ENCODE measurements at regions not wholly inside any gene's neighbourhood (a gene's known extent, or its start where the extent isn't known, plus 50 kb on each side); places are given as distances from the start of the nearest gene placed in this dataset.

- DNase-seq: no peak
These were observed 559.6 kb upstream of the DAB1 start for GRCh38 chr1:57983441-57983840.

- DNase-seq: no peak
These were observed 559.0 kb upstream of the DAB1 start for GRCh38 chr1:57982852-57983251.

GRCh38 chr1:57976216-57976615, 552.4 kb upstream of the DAB1 start:
- no peak for DNase-seq

GRCh38 chr1:57968321-57968720, 544.5 kb upstream of the DAB1 start:
- no peak for DNase-seq

DNA sequence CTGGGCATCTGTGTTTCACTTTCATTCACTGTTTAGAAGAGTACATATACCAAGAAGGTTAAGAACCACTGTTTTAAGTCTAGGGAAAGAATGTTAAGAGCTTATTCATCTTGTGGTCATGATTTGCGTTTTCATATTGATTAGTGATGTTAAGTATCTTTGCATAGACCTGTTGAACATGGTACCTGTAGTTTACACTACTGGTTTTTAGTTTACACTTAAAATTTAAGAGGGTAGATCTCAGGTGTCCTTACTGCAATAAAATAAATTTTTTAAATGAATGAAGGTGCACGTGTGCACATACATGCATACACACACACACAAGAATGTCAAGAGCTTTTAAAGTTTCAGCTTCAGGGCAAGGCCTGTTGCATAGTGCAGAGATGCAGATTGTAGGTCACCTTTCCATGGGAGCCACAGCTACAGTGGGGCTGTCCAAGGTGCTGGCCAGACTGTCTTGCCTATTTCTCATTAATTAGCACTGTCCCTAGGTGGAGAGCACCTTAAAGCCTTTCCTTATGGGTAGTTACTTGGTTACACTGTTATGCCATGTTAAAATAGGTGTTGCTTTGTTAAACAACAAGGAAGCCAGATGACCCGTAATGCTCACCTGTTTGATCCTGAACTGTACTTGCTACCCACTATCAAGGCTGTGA, 543.0 kb upstream of the DAB1 start:
- DNase-seq: no peak

DNA sequence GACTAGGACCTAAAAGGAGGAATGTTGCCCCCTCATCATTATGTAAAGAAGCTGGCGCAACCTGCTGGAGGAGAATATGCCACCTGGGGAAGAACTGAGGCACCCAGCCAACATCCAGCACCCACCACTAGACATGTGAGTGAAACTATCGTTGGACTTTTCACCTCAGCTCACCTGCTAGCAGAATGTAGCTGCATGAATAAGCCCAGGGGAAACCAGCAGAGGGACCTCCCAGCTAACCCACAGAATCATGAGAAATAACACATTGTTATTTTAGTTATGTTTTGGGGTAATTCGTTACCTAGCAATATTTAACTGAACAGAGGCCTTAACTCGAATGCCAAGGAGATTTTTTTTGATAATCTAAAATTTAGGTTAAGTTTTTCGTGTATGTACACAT, 542.5 kb upstream of the DAB1 start:
- DNase-seq: no peak

DNA sequence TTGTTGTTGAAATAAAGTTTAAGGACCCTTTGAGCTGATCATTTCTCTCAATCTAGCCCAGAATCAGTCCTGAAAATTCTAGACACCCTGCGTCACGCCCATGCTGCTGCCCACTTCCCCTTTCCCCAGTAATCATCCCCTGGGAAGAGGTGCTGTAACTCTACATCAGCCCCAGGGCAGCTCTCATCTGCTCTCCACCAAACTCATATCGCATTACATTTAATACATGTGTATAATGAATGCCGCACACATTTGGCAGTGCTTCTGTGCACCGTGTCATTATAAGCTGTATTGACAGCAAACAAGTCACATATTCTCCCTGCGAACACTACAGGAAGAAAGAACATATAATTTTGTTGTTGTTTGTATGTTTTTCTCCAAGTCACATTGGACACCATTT, 539.7 kb upstream of the DAB1 start:
- no peak for DNase-seq

DNA sequence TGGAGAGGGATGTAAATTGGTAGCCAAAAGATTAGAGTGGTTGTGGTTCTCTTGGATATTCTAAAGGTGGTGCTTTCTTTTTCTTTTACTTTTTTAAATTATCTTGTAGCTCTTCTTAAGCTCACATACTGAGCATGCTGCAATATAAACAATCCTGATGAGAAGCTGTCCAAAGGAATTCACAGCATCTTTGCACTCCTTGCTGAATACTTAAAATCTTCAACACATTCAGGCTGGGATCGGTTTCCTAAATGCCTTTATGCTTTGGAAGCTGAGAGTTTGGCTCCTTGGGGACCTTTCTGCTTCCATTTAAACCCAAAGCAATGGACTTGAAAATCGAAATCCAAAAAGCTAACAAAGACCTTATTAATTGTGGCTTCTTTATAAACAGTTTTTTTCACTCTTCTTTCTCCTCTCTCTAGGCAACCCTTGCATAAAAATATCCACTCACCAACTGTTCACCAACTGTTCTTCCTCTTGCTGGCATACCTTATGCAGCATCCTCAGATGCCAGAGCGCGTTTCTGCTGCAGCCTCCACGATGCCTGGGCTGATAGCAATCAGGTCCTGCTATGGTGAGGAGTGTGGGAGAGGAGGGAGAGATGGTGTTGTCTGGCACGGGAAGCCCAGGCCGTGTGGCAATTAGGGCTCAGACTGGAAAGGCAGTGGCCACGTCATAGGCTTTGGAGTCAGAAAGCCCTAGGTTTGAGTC, 535.8 kb upstream of the DAB1 start:
- DNase-seq: no peak

DNA sequence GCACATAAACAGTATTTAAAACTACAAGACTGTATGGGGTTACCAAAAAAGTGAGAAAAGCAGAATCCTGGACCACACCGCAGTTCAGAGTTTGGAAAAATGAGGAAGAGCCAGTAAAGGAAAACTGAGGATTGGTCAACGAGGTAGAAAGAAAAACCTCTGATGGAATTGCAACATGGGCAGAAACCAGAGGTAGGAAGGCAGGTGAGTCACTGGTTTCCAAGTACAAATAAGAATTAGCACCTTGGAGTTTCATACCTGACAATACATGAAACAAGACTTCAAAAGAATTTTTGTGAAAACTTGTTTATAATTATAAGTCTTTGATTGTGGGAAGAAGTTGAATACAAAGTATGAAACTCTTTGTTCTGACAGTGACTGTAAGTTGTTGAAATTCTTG, 533.7 kb upstream of the DAB1 start:
- DNase-seq: no peak

DNA sequence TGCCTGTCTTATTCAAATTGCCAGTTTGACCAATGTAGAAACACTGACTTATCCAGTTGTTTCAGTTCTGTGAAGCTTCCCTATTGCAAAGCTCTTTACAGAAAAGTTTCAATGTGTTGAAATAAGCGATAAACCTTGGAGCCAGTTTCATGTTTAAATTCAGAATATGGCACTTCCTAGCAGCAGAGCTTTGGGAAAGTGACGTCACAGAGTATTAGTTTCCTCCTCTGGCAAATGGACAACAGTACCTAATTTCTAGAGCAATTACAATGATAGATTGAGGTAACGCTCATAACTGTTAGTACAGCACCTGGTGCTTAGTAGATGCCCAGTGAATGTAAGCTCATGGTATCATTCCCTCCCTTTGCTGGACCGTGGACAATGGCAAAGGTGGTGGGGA, 527.5 kb upstream of the DAB1 start:
- no peak for DNase-seq

DNA sequence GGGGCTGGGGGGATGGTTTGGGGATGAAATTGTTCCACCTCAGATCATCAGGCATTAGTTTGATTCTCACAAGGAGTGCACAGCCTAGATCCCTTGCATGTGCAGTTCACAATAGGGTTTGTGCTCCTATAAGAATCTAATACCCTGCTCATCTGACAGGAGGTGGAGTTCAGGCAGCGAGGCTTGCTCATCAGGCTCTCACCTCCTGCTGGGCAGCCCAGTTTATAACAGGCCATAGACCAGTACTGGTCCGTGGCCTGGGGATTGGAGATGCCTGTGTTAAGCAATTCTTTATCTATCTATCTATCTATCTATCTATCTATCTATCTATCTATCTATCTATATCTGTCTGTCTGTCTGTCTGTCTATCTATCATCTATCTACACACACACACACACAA, 525.3 kb upstream of the DAB1 start:
- no peak for DNase-seq

DNA sequence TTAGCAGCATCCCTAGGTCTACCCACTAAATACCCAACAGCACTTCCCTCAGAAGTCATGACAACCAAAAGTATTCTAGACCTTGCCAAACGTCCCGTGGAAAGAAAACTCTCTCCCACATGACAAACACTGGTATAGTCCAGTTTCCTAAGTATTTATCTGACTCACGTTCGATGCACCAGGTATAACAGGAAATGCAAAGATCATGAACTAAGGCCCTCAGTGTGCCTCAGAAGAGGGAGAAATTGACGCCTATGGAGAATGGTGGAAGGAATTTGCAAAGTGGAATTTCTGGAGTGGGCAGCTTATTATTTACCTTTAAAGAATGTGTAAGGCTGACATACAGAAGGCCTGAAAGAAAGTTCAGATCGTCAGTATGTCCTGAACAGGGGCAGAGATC, 523.6 kb upstream of the DAB1 start:
- no peak for DNase-seq

- no peak for DNase-seq
These were observed 521.2 kb upstream of the DAB1 start for GRCh38 chr1:57945045-57945444.

DNA sequence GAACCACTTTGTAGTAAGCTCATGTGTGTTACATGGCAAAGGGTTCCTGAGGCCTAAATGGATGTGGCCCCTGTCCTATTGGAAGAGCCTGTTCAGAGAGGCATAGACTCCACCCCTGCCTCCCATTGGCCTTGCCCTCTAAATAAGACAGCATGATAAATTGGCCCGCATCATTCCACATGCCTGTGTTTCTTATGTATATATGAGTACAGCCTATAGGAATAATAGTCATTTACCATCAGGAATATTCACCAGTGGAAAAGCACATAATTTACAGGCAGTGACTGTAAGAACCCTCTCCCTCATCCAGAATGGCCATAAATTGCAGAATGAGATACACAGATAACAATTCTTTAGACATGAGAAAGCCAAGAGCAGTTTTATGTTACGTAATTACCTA, 519.5 kb upstream of the DAB1 start:
- DNase-seq: no peak

DNA sequence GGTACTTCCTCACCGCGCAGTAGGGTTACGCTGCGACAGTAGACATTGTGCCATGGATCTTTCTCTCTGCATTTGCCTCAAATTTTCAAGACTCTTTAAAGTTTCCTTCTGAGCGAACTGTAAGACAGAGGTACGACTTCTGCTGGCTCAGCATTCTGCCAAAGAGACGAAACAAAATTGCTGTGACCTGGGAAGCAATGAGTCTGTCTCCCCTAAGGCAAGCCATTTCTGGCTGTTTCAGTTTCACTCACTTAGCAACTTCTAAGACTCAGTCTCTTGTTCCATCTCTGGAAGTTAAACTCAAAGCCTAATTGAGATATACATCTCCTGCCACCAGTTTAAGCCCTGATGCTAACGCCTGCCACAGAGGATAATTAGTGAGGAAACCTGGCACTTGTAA, 510.9 kb upstream of the DAB1 start:
- DNase-seq: no peak

DNA sequence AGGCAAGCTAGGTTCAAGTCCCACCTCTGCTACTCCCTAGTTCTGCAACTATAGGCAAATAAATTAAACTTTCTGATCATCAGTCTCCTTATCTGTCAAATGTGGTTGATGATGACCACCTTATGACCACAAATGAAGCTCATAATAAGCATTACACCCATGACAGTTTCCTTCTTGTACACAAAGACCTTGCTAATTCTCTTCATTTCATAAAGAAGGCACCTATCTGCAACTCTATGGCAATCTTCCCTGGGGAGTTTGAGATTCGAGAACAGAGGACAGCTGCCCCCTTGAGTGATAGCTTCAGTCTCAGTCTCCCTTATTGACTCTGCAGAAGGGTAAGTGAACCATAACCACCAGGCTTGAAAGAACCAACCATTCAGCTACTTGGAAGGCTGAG, 503.1 kb upstream of the DAB1 start:
- no peak for DNase-seq

DNA sequence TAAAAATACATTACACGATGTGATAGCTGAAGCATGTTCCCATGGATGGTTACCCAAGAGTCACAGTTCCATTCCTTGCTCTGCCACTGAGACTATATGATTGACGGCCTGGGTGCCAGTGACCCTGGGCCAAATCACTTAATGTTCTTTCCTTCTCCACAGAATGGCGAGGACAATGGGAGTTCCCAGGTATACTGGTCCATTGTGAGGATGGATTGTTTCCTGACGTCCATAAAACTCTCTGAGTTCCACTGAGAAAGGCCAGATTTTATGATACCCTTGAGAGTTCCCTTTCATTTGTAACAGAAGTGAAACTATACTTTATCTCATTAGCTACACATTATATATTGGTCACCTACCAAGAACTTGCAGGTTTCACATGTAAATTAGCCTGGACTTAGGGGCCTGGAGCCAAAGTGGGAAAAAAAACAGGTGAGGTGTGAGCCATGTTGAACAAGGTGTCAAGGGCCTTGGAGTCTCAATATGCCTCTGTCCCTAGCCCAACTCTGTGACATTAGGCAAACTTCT, 502.2 kb upstream of the DAB1 start:
- no peak for DNase-seq

DNA sequence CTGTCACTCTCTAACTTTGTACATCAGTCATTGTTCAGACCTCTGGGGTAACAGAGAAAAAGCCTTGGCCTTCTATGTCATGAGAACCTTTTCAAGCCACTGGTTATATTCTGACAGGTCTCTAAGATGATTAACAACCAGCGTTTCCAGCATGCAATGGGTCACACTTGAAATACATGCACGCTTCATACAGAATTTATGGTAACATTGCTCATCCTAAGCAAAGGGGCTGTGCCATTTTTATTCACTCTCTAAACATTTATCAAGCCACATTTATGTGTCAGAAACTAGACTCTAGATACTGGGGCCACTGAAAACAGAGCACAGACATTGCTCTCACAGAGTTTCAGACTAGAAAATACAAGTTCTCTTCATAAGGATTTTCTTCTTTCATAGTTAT, 501.4 kb upstream of the DAB1 start:
- no peak for DNase-seq

GRCh38 chr1:57922130-57922529, 498.3 kb upstream of the DAB1 start:
- DNase-seq: no peak

DNA sequence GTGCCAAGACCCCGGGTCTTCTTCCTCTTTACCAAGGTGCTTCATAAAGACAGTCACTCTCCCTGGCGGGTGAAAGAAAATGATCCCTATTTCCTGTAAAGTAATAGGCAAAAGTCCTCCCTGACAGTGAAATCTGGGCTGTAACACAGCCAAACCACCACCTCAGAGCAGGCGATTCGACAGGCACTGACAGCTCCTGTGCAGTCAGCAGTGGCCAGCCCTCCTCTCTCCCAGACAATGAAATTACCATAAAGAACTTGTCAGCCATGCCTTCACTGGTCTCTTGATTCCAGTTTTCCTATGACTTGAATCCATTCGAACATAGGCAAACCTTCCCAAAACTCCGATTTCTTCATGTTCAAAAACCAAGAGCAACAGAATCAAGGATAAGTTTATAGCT, 492.2 kb upstream of the DAB1 start:
- DNase-seq: no peak

- DNase-seq: no peak
These were observed 487.6 kb upstream of the DAB1 start for GRCh38 chr1:57911427-57911826.

DNA sequence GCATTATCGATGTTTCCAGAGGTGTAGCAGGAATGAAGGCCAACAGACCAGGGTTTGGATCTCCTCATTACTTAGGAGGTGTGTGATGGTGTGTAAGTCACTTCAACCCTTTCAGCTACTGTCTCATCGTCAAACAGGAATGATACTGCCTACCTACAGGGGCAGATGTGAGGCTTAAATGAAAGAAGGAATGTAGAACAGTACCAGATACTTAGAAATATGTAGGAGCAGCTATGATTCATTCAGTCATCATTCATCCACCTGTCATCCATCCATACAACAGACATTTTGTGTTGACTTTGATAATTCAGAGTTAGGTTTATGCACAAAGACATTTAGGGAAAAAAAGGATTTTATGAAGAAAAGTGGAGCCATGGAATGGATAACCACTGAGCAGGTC, 486.9 kb upstream of the DAB1 start:
- no peak for DNase-seq

- DNase-seq: no peak
These were observed 486.4 kb upstream of the DAB1 start for GRCh38 chr1:57910305-57910704.

- DNase-seq: no peak
These were observed 484.5 kb upstream of the DAB1 start for GRCh38 chr1:57908147-57908890.
